MM.1S (cell line): ENCODE measurements at regions not wholly inside any gene's neighbourhood (a gene's known extent, or its start where the extent isn't known, plus 50 kb on each side); places are given as distances from the start of the nearest gene placed in this dataset.

Experiments used
- CTCF ChIP-seq: fragments of 300-600 bp; sonication (generic); IDR thresholded peaks from 2 replicates; pipeline ENCODE4 v1.5.1; 2016; ENCODE audit warnings: antibody characterized with exemption, low read length, mixed read lengths
- EZH2 ChIP-seq: fragments of 300-600 bp; sonication (generic); optimal IDR thresholded peaks from 2 replicates; pipeline ENCODE3; 2017; ENCODE audit warnings: low read depth, mild to moderate bottlenecking, antibody characterized with exemption, low read length, mixed read lengths

- no peak for TF ChIP-seq CTCF
- no peak for TF ChIP-seq EZH2
Measured at GRCh38 chr2:225916692-225917091, 517.2 kb downstream of the NYAP2 start.
